Bronchial epithelial cell (primary cell): ENCODE measurements at regions not wholly inside any gene's neighbourhood (a gene's known extent, or its start where the extent isn't known, plus 50 kb on each side); places are given as distances from the start of the nearest gene placed in this dataset.

Experiments used
- DNase-seq: peaks from one replicate; pipeline ENCODE4 v3.0.0-alpha.2; 2010; ENCODE audit warnings: low read depth
- FAIRE-seq: peaks from 2 replicates; lab custom pipeline; 2011; peaks lifted over from hg19 to GRCh38; lab: Jason Lieb, UNC
- H3K27me3 ChIP-seq: 2 replicates; pipeline ENCODE4 v1.5.1; 2011; ENCODE audit warnings: low read length; ENCODE audit not compliant: control insufficient read depth, insufficient read depth
- H3K36me3 ChIP-seq: 2 replicates; pipeline ENCODE4 v1.5.1; 2011; ENCODE audit warnings: low read length; ENCODE audit not compliant: control insufficient read depth, insufficient read depth
- H3K4me3 ChIP-seq: 2 replicates; pipeline ENCODE4 v1.5.1; 2011; ENCODE audit warnings: mild to moderate bottlenecking, low read depth, low read length, control low read depth
- TF ChIP-seq, protein P1 (sequence below): IDR thresholded peaks from 2 replicates; pipeline ENCODE4 v1.5.1; 2011; ENCODE audit warnings: mild to moderate bottlenecking, moderate library complexity, low read length, control low read depth, inconsistent platforms; ENCODE audit not compliant: insufficient read depth, severe bottlenecking

DNA sequence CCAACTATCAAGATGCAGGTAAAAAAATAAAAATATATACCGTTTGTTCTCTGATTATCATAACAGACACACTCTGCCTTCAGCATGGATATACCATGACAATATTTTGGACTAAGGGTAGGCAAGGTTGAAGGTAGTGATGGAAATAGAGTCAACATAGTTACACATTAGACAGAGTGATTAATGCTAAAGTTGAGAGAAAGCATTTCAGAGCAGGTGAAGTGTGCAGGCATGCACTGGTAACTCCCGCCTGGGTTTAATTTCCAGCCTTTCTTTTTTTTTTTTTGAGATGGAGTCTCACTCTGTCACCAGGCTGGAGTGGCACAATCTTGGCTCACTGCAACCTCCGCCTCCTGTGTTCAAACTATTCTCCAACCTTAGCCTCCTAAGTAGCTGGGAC, 458.5 kb downstream of the TLR4 start:
- Histone ChIP-seq H3K27me3 (no peaks in the 10 kb centered on the region), H3K36me3 (no peaks in the 10 kb centered on the region), H3K4me3 (no peak overlapping the region)
- TF ChIP-seq, protein P1, sequence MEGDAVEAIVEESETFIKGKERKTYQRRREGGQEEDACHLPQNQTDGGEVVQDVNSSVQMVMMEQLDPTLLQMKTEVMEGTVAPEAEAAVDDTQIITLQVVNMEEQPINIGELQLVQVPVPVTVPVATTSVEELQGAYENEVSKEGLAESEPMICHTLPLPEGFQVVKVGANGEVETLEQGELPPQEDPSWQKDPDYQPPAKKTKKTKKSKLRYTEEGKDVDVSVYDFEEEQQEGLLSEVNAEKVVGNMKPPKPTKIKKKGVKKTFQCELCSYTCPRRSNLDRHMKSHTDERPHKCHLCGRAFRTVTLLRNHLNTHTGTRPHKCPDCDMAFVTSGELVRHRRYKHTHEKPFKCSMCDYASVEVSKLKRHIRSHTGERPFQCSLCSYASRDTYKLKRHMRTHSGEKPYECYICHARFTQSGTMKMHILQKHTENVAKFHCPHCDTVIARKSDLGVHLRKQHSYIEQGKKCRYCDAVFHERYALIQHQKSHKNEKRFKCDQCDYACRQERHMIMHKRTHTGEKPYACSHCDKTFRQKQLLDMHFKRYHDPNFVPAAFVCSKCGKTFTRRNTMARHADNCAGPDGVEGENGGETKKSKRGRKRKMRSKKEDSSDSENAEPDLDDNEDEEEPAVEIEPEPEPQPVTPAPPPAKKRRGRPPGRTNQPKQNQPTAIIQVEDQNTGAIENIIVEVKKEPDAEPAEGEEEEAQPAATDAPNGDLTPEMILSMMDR: no peak
- DNase-seq (no peak), FAIRE-seq (no peak)

DNA sequence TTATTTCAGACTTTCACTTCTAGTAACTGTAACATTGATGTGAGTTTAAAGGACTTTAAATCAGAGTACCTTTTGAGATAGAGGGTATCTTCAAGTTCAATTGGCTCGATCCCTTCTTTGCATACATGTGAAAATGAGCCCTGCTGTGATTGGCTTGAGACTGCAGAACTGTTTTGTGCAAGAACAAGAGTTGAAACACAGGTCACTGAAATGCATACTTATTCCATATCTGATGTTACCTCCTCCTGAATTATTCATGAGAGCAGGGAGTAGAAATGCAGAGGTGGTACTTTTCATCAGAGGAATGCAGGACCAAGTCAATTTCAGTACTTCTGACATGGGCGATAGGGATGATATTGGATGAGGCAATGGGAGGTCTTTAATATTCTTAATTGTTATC, 459.5 kb downstream of the TLR4 start:
- FAIRE-seq (no peak), DNase-seq (no peak)
- Histone ChIP-seq H3K27me3 (no peaks in the 10 kb centered on the region), H3K4me3 (no peak overlapping the region), H3K36me3 (no peaks in the 10 kb centered on the region)
- TF ChIP-seq, protein P1: no peak

DNA sequence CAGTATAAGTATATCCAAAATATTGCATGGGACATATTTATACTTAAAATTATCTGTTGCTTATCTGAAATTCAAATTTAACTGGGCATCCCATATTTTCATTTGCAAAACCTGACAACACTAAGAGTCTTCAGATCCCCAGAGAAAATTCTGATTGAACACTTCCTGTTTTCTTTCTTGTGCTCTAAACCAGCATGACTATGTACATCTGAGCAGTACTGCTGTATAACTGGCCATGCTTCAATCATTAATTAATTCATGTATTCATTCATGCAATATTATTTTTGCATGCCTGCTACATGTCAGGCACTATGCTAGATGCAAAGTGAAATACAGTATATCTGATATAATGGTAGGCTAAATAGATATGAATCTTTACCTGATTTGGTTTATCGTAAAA, 461.2 kb downstream of the TLR4 start:
- FAIRE-seq (no peak), DNase-seq (no peak)
- Histone ChIP-seq H3K27me3 (no peaks in the 10 kb centered on the region), H3K4me3 (no peak overlapping the region), H3K36me3 (no peaks in the 10 kb centered on the region)
- TF ChIP-seq, protein P1: no peak

DNA sequence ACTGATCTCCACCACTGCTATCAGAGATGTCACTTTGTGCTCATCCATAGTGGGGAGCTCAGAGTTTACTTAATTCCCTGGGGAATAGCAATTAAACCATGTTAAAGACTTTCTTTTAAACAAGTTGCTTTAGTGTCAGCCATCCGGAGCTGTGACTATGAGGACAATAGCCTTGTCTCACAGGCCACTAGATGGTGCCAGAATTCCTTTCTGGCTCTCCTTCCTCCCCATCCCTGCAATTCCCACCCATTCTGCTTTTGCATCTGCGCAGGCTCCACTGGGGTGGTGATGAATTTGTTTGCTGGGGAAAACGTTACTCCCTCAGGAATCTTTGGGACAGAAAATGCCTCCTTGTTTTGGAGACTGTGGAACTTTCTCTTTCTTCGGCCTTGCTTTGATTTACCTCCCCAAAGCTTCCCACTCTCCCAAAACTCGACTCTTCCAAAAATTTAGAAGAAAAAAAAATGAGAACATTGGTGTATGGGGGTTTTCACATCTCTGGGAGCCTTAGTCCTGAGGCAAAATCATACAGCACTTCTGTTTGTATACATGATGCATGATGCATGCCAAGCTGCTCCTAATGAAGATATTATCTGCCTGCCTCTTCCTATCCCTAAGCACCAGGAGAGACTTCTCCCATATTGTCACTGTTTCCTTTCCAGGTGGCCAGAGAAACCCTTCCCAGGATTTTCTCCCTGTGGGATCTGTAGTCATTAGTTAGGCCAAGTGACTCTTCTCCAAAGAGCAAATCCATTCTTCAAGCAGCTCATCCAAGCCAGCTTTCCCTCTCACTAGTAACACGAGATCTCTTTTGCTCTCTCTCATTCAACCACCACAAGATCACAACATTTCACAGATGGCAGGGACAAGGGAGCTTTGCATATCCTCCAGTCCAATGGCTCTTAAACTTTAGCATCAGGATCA, 466.1 kb downstream of the TLR4 start:
- DNase-seq (peak; percentile 44), FAIRE-seq (no peak)
- TF ChIP-seq, protein P1: peak; percentile 74
- H3K4me3 ChIP-seq: no peak overlapping the region
- no peaks in the 10 kb centered on the region for H3K36me3 ChIP-seq
- no peaks in the 10 kb centered on the region for H3K27me3 ChIP-seq

DNA sequence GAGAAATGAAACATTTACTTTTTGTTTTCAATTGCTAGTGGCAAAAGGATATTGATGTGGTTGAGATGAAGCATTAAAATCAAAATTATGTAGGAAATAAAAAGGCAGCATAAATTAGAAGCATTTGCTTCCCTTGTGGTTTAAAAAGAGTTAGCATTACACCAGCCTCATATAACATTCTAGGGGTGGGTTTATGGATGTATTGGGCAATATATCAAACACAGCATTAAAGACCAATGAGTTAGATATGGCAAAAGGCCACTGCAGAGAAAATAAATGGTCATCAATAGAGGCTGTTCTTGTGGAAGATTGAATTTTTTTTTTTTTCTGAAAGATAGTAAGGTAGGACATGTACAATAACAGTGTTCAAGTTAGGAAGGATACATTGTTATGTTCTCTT, 473.0 kb downstream of the TLR4 start:
- Histone ChIP-seq H3K27me3 (no peaks in the 10 kb centered on the region), H3K36me3 (no peaks in the 10 kb centered on the region), H3K4me3 (no peak overlapping the region)
- FAIRE-seq (no peak), DNase-seq (no peak)
- TF ChIP-seq, protein P1: no peak

DNA sequence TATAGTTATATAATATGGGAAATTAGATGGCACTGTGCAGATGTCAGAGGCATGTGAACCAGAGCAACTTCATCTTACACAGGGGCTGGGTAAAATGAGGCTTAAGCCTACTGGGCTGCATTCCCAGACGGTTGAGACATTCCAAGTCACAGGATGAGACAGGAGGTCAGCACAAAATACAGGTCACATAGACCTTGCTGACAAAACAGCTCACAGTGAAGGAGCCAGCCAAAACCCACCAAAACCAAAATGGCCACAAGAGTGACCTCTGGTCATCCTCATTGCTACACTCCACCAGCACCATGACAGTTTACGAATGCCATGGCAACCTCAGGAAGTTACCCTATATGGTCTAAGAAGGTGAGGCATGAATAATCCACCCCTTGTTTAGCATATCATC, 479.4 kb downstream of the TLR4 start:
- FAIRE-seq (no peak), DNase-seq (no peak)
- no peak overlapping the region for H3K4me3 ChIP-seq
- H3K27me3 ChIP-seq: no peaks in the 10 kb centered on the region
- TF ChIP-seq, protein P1: no peak
- H3K36me3 ChIP-seq: no peaks in the 10 kb centered on the region
